ENCODE measurements at regions not wholly inside any gene's neighbourhood (a gene's known extent, or its start where the extent isn't known, plus 50 kb on each side); places are given as distances from the start of the nearest gene placed in this dataset.

- Histone ChIP-seq H3K4me3 (ENCODE audit: low read depth, low read length) (no peak overlapping the region), H3K36me3 (no peaks in the 10 kb centered on the region), H3K27me3 (no peaks in the 10 kb centered on the region), H3K9me3 (no peaks in the 10 kb centered on the region), H3K4me1 (no peaks in the 10 kb centered on the region)
- TF ChIP-seq CTCF (IDR thresholded peaks at IDR 0.05; ENCODE audit: low read depth, low read length), result no peak
- no peak for DNase-seq
Measured at GRCh38 chr6:95487817-95488216, 89.5 kb upstream of the MANEA start.

GRCh38 chr6:95489185-95489863 lies 88.0 kb upstream of the MANEA start:
- DNase-seq, result no peak
- no peak for TF ChIP-seq CTCF (IDR thresholded peaks at IDR 0.05; ENCODE audit: low read depth, low read length)
- no peaks in the 10 kb centered on the region for H3K27me3 ChIP-seq
- H3K4me3 ChIP-seq (ENCODE audit: low read depth, low read length), result no peak overlapping the region
- H3K36me3 ChIP-seq, result no peaks in the 10 kb centered on the region
- no peaks in the 10 kb centered on the region for H3K4me1 ChIP-seq
- no peaks in the 10 kb centered on the region for H3K9me3 ChIP-seq

GRCh38 chr6:95496769-95497426 lies 80.4 kb upstream of the MANEA start:
- H3K36me3 ChIP-seq, result no peaks in the 10 kb centered on the region
- H3K4me3 ChIP-seq (ENCODE audit: low read depth, low read length), result no peak overlapping the region
- no peak for TF ChIP-seq CTCF (IDR thresholded peaks at IDR 0.05; ENCODE audit: low read depth, low read length)
- no peaks in the 10 kb centered on the region for H3K9me3 ChIP-seq
- H3K4me1 ChIP-seq, result no peaks in the 10 kb centered on the region
- no peaks in the 10 kb centered on the region for H3K27me3 ChIP-seq
- DNase-seq, result peak; percentile 5

- Histone ChIP-seq H3K36me3 (no peaks in the 10 kb centered on the region), H3K27me3 (no peaks in the 10 kb centered on the region), H3K4me3 (ENCODE audit: low read depth, low read length) (no peak overlapping the region), H3K9me3 (no peaks in the 10 kb centered on the region), H3K4me1 (no peaks in the 10 kb centered on the region)
- TF ChIP-seq CTCF (IDR thresholded peaks at IDR 0.05; ENCODE audit: low read depth, low read length), result no peak
- DNase-seq, result no peak
Measured at GRCh38 chr6:95501032-95501904, 76.1 kb upstream of the MANEA start.

- no peak for TF ChIP-seq CTCF (IDR thresholded peaks at IDR 0.05; ENCODE audit: low read depth, low read length)
- DNase-seq, result no peak
- no peaks in the 10 kb centered on the region for H3K36me3 ChIP-seq
Measured at GRCh38 chr6:95503568-95503967, 73.8 kb upstream of the MANEA start.

More at GRCh38 chr6:95503568-95503967, 73.8 kb upstream of the MANEA start:
- Histone ChIP-seq H3K27me3 (no peaks in the 10 kb centered on the region), H3K4me1 (no peaks in the 10 kb centered on the region), H3K9me3 (no peaks in the 10 kb centered on the region), H3K4me3 (ENCODE audit: low read depth, low read length) (no peak overlapping the region)

Data from BE2C (cell line).